ENCODE measurements at regions not wholly inside any gene's neighbourhood (a gene's known extent, or its start where the extent isn't known, plus 50 kb on each side); places are given as distances from the start of the nearest gene placed in this dataset.

DNA sequence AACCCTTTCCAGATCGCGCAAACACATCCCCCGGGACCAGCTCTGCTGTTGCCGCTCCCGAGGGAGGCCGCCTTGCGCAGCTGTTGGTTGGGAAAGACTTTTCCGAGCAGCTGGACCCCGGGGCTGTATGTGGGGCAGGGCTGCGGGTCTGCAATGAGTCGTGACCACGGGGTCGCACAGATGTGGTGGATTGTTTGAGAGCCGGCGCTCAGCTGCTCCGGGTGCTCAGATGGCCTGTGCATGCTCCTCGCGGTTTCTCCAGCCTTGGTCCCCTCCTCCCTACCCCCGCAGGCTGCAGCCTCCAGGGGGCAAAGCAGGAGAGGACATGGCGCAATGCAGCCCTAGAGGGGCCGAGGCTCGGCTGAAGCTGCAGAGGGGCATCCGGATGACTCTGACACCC is 105.2 kb upstream of the OTOS start:
- no peak overlapping the region for H3K27ac Mint-ChIP-seq
- Histone ChIP-seq H3K27ac (ENCODE audit: low read depth in 1 of 2, low read length in 2 of 2) (no peak overlapping the region), H2AFZ (ENCODE audit: insufficient read depth, low read depth, low read length, poor library complexity, severe bottlenecking) (no peak overlapping the region), H3K4me2 (replicated peaks; ENCODE audit: extremely low read depth, low read length, poor library complexity, severe bottlenecking) (no peak overlapping the region), H3K4me1 (ENCODE audit: control insufficient read depth in 1 of 2, insufficient read depth in 2 of 2, low read length in 2 of 2) (no peaks in the 10 kb centered on the region), H3K36me3 (replicated peaks in 1 of 2; ENCODE audit: control insufficient read depth in 1 of 2, insufficient read depth in 2 of 2, low read length in 2 of 2) (no peaks in the 10 kb centered on the region), H3K9me3 (replicated peaks in 1 of 2; ENCODE audit: control insufficient read depth in 1 of 2, insufficient read depth in 1 of 2, low read length in 2 of 2) (no peaks in the 10 kb centered on the region), H3K79me2 (ENCODE audit: insufficient read depth, low read length) (no peaks in the 10 kb centered on the region), H3K27me3 (ENCODE audit: control insufficient read depth in 2 of 2, insufficient read depth in 2 of 2, low read length in 2 of 2) (no peaks in the 10 kb centered on the region), H3K9ac (ENCODE audit: insufficient read depth, low read length, poor library complexity, severe bottlenecking) (no peak overlapping the region), H3K4me3 (replicated peaks in 1 of 3; ENCODE audit: low read depth in 2 of 3, low read length in 3 of 3) (no peak overlapping the region), H4K20me1 (ENCODE audit: insufficient read depth, low read length) (no peaks in the 10 kb centered on the region)
- H3K36me3 Mint-ChIP-seq: no peaks in the 10 kb centered on the region
- no peak for DNase-seq
- H3K4me3 Mint-ChIP-seq: no peak overlapping the region
- TF ChIP-seq, protein P1, sequence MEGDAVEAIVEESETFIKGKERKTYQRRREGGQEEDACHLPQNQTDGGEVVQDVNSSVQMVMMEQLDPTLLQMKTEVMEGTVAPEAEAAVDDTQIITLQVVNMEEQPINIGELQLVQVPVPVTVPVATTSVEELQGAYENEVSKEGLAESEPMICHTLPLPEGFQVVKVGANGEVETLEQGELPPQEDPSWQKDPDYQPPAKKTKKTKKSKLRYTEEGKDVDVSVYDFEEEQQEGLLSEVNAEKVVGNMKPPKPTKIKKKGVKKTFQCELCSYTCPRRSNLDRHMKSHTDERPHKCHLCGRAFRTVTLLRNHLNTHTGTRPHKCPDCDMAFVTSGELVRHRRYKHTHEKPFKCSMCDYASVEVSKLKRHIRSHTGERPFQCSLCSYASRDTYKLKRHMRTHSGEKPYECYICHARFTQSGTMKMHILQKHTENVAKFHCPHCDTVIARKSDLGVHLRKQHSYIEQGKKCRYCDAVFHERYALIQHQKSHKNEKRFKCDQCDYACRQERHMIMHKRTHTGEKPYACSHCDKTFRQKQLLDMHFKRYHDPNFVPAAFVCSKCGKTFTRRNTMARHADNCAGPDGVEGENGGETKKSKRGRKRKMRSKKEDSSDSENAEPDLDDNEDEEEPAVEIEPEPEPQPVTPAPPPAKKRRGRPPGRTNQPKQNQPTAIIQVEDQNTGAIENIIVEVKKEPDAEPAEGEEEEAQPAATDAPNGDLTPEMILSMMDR (IDR thresholded peaks at IDR 0.05): no peak
- peaks cover 15 to 19% (median 18%) of the 10 kb centered on the region in 3 donors for H3K27me3 Mint-ChIP-seq (ENCODE audit: low read depth in 3 of 3)
- intact Hi-C loops (cut with micrococcal nuclease): no loop called here
- H3K9me3 Mint-ChIP-seq: peaks cover 0 to 12% (median 1%) of the 10 kb centered on the region in 7 donors
- 95% methylated on average over 17 of the region's 23 CpGs for WGBS (ENCODE audit: insufficient coverage)
- no peaks in the 10 kb centered on the region for H3K4me1 Mint-ChIP-seq

DNA sequence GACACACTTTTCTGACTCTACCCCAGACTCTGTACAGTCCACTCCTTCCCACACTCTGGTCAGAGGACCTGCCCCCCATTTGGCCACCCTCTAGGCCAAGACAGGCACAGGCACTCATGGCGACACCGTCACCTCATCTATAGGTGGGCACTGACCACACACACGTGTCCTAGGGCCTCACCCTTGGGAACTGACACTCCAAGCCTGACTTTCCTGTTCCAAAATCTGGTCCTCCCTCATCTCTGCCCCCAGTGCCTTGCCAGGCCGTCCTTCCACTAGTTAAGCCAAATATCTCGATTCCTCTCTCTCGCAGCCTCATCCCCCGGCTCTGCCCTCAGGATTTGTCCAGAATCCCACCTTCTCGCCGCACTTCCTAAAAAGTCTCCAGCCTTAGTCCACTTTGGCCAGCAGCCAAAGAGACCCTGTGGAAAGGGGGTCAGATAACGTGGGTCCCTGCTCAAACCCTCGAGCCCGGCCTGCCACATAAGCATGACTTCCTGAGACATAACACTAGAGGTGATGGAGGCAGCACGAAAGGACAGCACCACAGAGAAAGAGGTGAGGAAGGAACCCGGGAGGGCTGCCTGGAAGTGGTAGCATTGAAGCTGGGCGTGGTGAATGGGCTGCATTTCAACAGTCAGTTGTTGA is 105.8 kb upstream of the OTOS start:
- 97% methylated on average over 13 of the region's 15 CpGs for WGBS (ENCODE audit: insufficient coverage)
- no peak overlapping the region for H2AFZ ChIP-seq (ENCODE audit: insufficient read depth, low read depth, low read length, poor library complexity, severe bottlenecking)

More for the DNA sequence above, 105.8 kb upstream of the OTOS start:
- Mint-ChIP-seq H3K27ac (no peak overlapping the region), H3K36me3 (no peaks in the 10 kb centered on the region), H3K27me3 (ENCODE audit: low read depth in 3 of 3) (peaks cover 12 to 18% (median 16%) of the 10 kb centered on the region in 3 donors), H3K4me1 (no peaks in the 10 kb centered on the region), H3K9me3 (peaks cover 0 to 12% (median 1%) of the 10 kb centered on the region in 7 donors), H3K4me3 (no peak overlapping the region)
- Histone ChIP-seq H3K27ac (ENCODE audit: low read depth in 1 of 2, low read length in 2 of 2) (no peak overlapping the region), H3K36me3 (replicated peaks in 1 of 2; ENCODE audit: control insufficient read depth in 1 of 2, insufficient read depth in 2 of 2, low read length in 2 of 2) (no peaks in the 10 kb centered on the region), H3K4me1 (ENCODE audit: control insufficient read depth in 1 of 2, insufficient read depth in 2 of 2, low read length in 2 of 2) (peaks cover 0 to 6% of the 10 kb centered on the region in 2 donors), H3K4me2 (replicated peaks; ENCODE audit: extremely low read depth, low read length, poor library complexity, severe bottlenecking) (no peak overlapping the region), H3K27me3 (ENCODE audit: control insufficient read depth in 2 of 2, insufficient read depth in 2 of 2, low read length in 2 of 2) (no peaks in the 10 kb centered on the region), H3K79me2 (ENCODE audit: insufficient read depth, low read length) (no peaks in the 10 kb centered on the region), H3K9me3 (replicated peaks in 1 of 2; ENCODE audit: control insufficient read depth in 1 of 2, insufficient read depth in 1 of 2, low read length in 2 of 2) (no peaks in the 10 kb centered on the region), H3K9ac (ENCODE audit: insufficient read depth, low read length, poor library complexity, severe bottlenecking) (no peak overlapping the region), H3K4me3 (replicated peaks in 1 of 3; ENCODE audit: low read depth in 2 of 3, low read length in 3 of 3) (no peak overlapping the region), H4K20me1 (ENCODE audit: insufficient read depth, low read length) (no peaks in the 10 kb centered on the region)
- DNase-seq: no peak
- intact Hi-C loops (cut with micrococcal nuclease): no loop called here
- TF ChIP-seq, protein P1 (IDR thresholded peaks at IDR 0.05): no peak

Measured in CD14-positive monocyte (primary cell).